PC-9 (cell line): ENCODE measurements at regions not wholly inside any gene's neighbourhood (a gene's known extent, or its start where the extent isn't known, plus 50 kb on each side); places are given as distances from the start of the nearest gene placed in this dataset.

Experiments used
- BruUV-seq: library from RNA; stranded (reverse); fragments of 400-500 nt; replicated peaks from 2 replicates; lab custom pipeline; 2021; lab: Mats Ljungman, UMichigan
- CTCF ChIA-PET: fragments of 300-600 bp; sonication (Branson Sonifier 250); formaldehyde crosslinking; loops from one replicate; lab custom pipeline; 2022; ENCODE audit warnings: antibody characterized with exemption; lab: Charles Lee
- POLR2A ChIA-PET: fragments of 300-600 bp; sonication (Branson Sonifier 250); formaldehyde crosslinking; loops from one replicate; lab custom pipeline; 2022; ENCODE audit warnings: antibody characterized with exemption; ENCODE audit not compliant: unreplicated experiment; lab: Charles Lee
- DNase-seq, 2 experiments: peaks; one replicate each; pipeline versions ENCODE4 v3.0.0 to v3.0.0-alpha.2; 2015 to 2022; ENCODE audit warnings: mixed read lengths in 1 of 2
- H2AFZ ChIP-seq: fragments of 200-600 bp; sonication (generic); 2 replicates; pipeline ENCODE4 v1.8.1; 2017; ENCODE audit warnings: antibody characterized with exemption
- H3F3A ChIP-seq: fragments of 200-600 bp; sonication (generic); 2 replicates; pipeline ENCODE4 v1.8.1; 2017; ENCODE audit warnings: antibody characterized with exemption, mild to moderate bottlenecking, low read depth; ENCODE audit not compliant: insufficient read depth
- H3K27ac ChIP-seq: fragments of 200-600 bp; sonication (generic); 2 replicates; pipeline ENCODE4 v1.6.1; 2016; ENCODE audit warnings: mixed run types
- H3K27me3 ChIP-seq: fragments of 200-600 bp; sonication (generic); 2 replicates; pipeline ENCODE4 v1.6.1; 2016; ENCODE audit warnings: low read depth, mixed run types; ENCODE audit not compliant: insufficient read depth
- H3K36me3 ChIP-seq: fragments of 200-600 bp; sonication (generic); 2 replicates; pipeline ENCODE4 v1.6.1; 2016; ENCODE audit warnings: low read depth, mixed run types
- H3K4me1 ChIP-seq: fragments of 200-600 bp; sonication (generic); replicated peaks from 2 replicates; pipeline ENCODE4 v1.6.1; 2016; ENCODE audit warnings: mixed run types; ENCODE audit not compliant: insufficient read depth
- H3K4me2 ChIP-seq: fragments of 200-600 bp; sonication (generic); 2 replicates; pipeline ENCODE4 v1.6.1; 2017; ENCODE audit warnings: mixed run types
- H3K4me3 ChIP-seq: fragments of 200-600 bp; sonication (generic); 2 replicates; pipeline ENCODE4 v1.6.1; 2016; ENCODE audit warnings: mixed run types
- H3K79me2 ChIP-seq: fragments of 200-600 bp; sonication (generic); 2 replicates; pipeline ENCODE4 v1.6.1; 2017; ENCODE audit warnings: low read depth, mixed run types
- H3K9me2 ChIP-seq: fragments of 200-600 bp; sonication (generic); 2 replicates; pipeline ENCODE4 v1.8.1; 2017; ENCODE audit warnings: mild to moderate bottlenecking; ENCODE audit not compliant: insufficient read depth
- H3K9me3 ChIP-seq: fragments of 200-600 bp; sonication (generic); 2 replicates; pipeline ENCODE4 v1.8.1; 2016; ENCODE audit warnings: low read depth; ENCODE audit not compliant: insufficient read depth
- H4K20me1 ChIP-seq: fragments of 200-600 bp; sonication (generic); 2 replicates; pipeline ENCODE4 v1.8.1; 2017; ENCODE audit not compliant: insufficient read depth
- CTCF ChIP-seq: fragments of 200-600 bp; sonication (generic); conservative IDR thresholded peaks from 2 replicates; pipeline ENCODE4 v1.6.1; 2017; ENCODE audit warnings: mixed run types, antibody characterized with exemption, mild to moderate bottlenecking, moderate library complexity
- EZH2 ChIP-seq: fragments of 200-600 bp; sonication (generic); IDR thresholded peaks from 2 replicates; pipeline ENCODE4 v1.8.0; 2017; ENCODE audit warnings: antibody characterized with exemption, low read depth
- intact Hi-C: fragments of 100-400 bp; cut with micrococcal nuclease; formaldehyde crosslinking; loops from one replicate; pipeline ENCODE4 v1.10.0; 2022; ENCODE audit not compliant: unreplicated experiment

- no peak for TF ChIP-seq EZH2
- TF ChIP-seq CTCF = no peak
- Histone ChIP-seq H3K4me2 (no peak overlapping the region), H3K4me3 (no peak overlapping the region), H3K27ac (no peak overlapping the region), H3K79me2 (no peaks in the 10 kb centered on the region), H3K27me3 (no peaks in the 10 kb centered on the region), H2AFZ (no peak overlapping the region), H3K9me2 (no peaks in the 10 kb centered on the region), H3K9me3 (no peaks in the 10 kb centered on the region), H4K20me1 (no peaks in the 10 kb centered on the region), H3K36me3 (no peaks in the 10 kb centered on the region), H3F3A (no peaks in the 10 kb centered on the region), H3K4me1 (no peaks in the 10 kb centered on the region)
- no TSS peak for BruUV-seq
- DNase-seq = no peak
- POLR2A ChIA-PET = no interaction called here
- intact Hi-C loops = no loop called here
- CTCF ChIA-PET = interaction anchor here (0.7 kb wide), 1 partner anchor 9 kb away, joined by 5 read pairs; no protein-coding TSS in a partner anchor
Observed at GRCh38 chr4:25592736-25593135, 62.9 kb upstream of the SLC34A2 start.
